HUES6 (cell line): ENCODE measurements at regions not wholly inside any gene's neighbourhood (a gene's known extent, or its start where the extent isn't known, plus 50 kb on each side); places are given as distances from the start of the nearest gene placed in this dataset.

Source experiments
- H3K27ac ChIP-seq: 2 replicates; pipeline ENCODE4 v1.7.0; 2013; ENCODE audit warnings: low read depth, mild to moderate bottlenecking, low read length, inconsistent platforms
- H3K27me3 ChIP-seq: 2 replicates; pipeline ENCODE4 v1.6.1; 2013; ENCODE audit warnings: low read length; ENCODE audit not compliant: control insufficient read depth, insufficient read depth
- H3K36me3 ChIP-seq: 2 replicates; pipeline ENCODE4 v1.6.1; 2013; ENCODE audit warnings: low read length; ENCODE audit not compliant: control insufficient read depth, insufficient read depth
- H3K4me1 ChIP-seq: 2 replicates; pipeline ENCODE4 v1.6.1; 2013; ENCODE audit warnings: low read length; ENCODE audit not compliant: control insufficient read depth, insufficient read depth
- H3K4me3 ChIP-seq: 2 replicates; pipeline ENCODE4 v1.5.1; 2013; ENCODE audit warnings: low read depth, low read length
- H3K9ac ChIP-seq: one replicate; pipeline ENCODE4 v1.6.1; 2013; ENCODE audit warnings: mild to moderate bottlenecking, low read length
- H3K9me3 ChIP-seq: 2 replicates; pipeline ENCODE4 v1.6.1; 2013; ENCODE audit warnings: low read depth, low read length; ENCODE audit not compliant: control insufficient read depth, insufficient read depth

DNA sequence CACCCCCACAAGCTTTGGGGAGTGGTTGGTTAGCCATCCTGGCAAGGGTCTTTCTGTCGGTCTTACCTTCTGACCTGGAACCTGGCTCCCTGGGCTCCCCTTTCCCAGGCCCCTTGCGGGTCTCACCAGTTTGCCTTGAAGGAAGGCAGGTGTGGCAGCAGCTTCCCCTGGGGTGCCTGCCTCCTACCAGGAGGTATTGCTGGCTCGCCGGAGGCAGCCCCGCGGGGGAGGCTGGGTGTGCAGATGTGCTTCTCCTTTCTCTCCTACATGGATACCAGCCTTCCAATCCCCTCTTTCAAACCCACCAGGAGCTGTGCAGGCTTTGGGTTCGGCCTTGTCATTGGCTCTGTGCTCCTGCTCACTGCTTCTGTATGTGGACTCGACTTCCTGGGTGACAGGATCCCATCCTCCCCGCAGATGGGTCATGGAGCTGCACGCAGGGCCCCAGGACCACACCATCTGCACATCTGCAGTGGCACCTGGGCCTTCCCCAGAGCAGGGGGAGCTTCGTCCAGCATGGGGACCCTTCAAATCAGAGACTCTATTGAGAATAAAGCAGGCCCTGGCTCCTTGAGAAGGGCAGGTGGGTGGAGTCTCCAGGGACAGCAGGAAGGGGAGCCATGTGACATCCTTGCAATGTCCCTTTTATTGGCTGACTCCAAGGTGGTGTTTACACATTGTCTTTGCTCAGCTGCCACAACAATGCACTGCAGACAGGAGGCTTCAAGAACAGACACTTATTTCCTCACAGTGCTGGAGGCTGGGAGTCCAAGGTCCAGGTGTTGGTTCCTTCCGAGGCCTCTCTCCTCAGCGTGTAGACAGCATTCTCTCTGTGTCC is 592.0 kb downstream of the BRD1 start:
- no peaks in the 10 kb centered on the region for H3K36me3 ChIP-seq
- no peak overlapping the region for H3K9ac ChIP-seq
- no peaks in the 10 kb centered on the region; the same call in 1 of the 2 replicates for H3K4me1 ChIP-seq
- no peaks in the 10 kb centered on the region for H3K9me3 ChIP-seq
- no peak overlapping the region for H3K4me3 ChIP-seq
- no peaks in the 10 kb centered on the region for H3K27me3 ChIP-seq
- H3K27ac ChIP-seq, result no peak overlapping the region

DNA sequence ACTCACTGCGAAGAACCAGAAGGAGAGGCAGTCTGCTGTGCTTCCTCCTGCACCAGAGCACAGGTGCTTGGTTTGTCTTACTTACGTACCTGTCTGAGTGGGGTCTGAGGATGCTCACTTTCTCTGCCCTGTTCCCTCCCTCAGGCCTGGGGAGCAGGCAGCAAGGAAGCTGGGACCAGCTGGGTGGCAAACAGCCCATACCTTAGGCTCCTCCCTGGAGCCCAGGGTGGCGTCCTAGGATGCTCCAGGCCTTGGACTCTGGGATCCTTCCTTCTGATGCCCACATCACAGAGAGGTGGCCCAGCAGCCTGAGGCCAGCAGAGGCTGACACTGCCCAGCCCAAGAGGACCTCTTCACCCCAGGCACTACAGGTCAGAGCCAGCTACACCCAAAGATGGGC is 593.2 kb downstream of the BRD1 start:
- H3K9me3 ChIP-seq, result no peaks in the 10 kb centered on the region
- no peaks in the 10 kb centered on the region for H3K27me3 ChIP-seq
- H3K36me3 ChIP-seq, result no peaks in the 10 kb centered on the region
- no peak overlapping the region for H3K9ac ChIP-seq
- no peak overlapping the region for H3K4me3 ChIP-seq
- H3K4me1 ChIP-seq, result no peaks in the 10 kb centered on the region; the same call in 1 of the 2 replicates
- H3K27ac ChIP-seq, result no peak overlapping the region

DNA sequence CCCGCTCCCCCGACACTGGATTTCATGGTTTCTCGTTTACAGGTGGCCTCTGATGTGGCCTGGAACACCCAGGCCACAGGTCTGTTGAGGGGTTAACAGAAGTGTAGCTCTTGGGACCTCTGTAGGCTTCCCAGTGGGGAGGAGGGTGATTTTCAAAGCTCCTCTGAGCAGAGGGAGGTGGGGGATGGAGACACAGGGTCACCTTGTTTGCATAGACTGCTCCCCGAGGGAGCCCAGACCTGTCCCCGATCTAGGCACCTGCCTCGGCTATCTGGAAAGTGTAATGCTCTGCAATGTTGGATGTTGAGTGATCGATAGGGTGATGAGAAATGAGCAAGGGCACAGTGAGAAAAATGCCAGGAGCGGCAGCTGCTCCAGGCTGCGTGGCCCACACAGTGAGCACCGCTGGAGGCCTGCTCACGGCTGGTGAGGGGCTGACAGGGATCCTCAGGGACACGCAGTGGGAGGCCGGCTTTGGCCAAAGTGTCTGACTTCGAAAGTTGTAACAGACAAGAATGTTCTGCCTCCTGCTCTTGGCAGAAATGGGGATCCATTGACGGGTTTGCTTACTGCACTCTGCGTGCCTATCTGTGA is 594.1 kb downstream of the BRD1 start:
- Histone ChIP-seq H3K9me3 (no peaks in the 10 kb centered on the region), H3K27me3 (no peaks in the 10 kb centered on the region), H3K36me3 (no peaks in the 10 kb centered on the region), H3K4me1 (no peaks in the 10 kb centered on the region; the same call in 1 of the 2 replicates), H3K4me3 (no peak overlapping the region), H3K9ac (no peak overlapping the region), H3K27ac (no peak overlapping the region)

- no peak overlapping the region for H3K27ac ChIP-seq
- no peaks in the 10 kb centered on the region for H3K36me3 ChIP-seq
- no peaks in the 10 kb centered on the region for H3K27me3 ChIP-seq
- no peak overlapping the region for H3K4me3 ChIP-seq
- H3K9ac ChIP-seq, result no peak overlapping the region
- H3K9me3 ChIP-seq, result no peaks in the 10 kb centered on the region
- H3K4me1 ChIP-seq, result no peaks in the 10 kb centered on the region; the same call in 1 of the 2 replicates
Measured at GRCh38 chr22:49232319-49233067, 595.2 kb downstream of the BRD1 start.

DNA sequence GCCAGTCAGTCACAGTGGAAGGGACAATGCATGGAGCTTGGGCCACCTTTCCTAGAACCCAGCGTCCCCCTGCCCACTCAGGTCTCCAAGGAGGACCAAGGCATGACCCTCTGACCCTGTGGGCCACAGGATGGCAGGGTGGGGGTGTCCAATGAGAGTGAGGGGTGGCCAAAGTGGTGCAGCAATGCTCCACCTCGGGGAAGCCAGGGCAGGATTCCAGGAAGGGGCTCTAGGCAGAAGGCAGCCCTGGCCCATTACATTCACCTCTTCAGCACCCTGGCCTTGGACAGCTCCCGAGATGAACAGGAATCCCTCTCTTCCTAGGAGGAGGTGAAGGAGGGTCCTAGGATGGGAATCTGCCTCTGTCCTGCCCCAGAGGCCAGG is 597.5 kb downstream of the BRD1 start:
- H3K9ac ChIP-seq, result no peak overlapping the region
- no peak overlapping the region for H3K4me3 ChIP-seq
- H3K9me3 ChIP-seq, result no peaks in the 10 kb centered on the region
- H3K4me1 ChIP-seq, result no peaks in the 10 kb centered on the region
- H3K36me3 ChIP-seq, result no peaks in the 10 kb centered on the region
- no peak overlapping the region for H3K27ac ChIP-seq
- H3K27me3 ChIP-seq, result no peaks in the 10 kb centered on the region

DNA sequence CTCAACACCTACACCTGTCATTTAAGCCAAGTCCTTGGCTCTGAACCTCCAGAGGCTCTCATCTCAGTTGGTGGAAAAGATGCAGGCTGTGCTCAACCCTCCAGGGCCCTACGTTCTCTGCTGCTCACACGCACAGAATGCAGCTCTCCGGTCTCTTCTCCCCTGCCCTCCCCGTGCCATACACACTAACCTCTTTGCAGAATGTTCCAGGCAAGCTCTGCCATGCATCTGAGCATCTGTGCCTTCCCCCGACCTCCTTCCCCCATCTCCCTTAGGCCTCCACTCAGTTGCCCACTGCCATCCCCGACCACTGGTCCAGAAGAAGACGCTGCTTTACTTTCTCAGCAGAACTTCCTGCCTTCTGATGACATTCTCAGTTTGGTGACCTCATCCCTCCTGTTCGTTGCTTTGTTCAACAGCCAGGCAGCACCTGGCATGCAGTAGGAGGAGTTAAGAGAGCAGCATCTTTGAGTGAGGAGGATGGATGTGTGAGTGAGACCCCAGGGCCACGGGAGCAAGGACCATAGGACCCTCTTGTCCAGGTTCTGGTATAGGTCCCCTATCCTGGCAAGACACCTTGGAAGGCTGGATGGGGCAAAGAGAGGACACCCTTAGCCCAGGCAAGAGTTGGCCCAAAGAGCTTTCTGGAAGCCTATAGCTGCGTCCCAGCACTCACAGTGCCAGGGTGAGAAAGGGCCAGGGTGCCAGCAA is 598.0 kb downstream of the BRD1 start:
- H3K27me3 ChIP-seq, result no peaks in the 10 kb centered on the region
- no peak overlapping the region for H3K4me3 ChIP-seq
- H3K9ac ChIP-seq, result no peak overlapping the region
- H3K4me1 ChIP-seq, result no peaks in the 10 kb centered on the region
- no peak overlapping the region for H3K27ac ChIP-seq
- no peaks in the 10 kb centered on the region for H3K36me3 ChIP-seq
- no peaks in the 10 kb centered on the region for H3K9me3 ChIP-seq

DNA sequence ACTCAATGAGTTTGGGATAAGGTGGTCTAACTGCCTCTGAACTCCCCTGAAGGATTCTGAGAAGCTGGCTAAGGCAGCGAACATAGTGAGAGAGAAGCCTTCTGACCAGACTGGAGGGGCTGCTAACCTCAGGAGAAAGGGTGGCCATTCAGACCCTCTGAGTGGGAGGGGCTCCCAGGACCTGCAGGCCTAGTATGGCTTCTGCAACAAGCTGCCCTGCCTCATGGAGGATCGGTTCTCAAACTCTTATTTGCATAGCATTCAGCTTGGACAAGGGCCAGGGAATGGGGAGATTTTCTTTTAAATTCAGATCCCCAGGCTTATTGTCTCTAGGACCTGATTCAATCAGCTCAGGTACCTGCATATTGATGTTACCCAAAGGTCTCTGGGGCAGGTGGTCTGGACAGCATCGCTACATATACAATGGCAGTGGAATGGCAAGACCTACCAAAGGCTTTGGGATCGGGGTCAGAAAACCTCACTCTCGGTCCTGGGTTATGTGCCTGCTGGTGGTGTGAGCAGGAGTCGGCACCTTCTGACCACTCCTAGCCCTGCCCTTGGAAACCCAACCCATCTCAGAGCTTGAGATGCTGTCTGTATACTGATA is 599.1 kb downstream of the BRD1 start:
- H3K9me3 ChIP-seq, result no peaks in the 10 kb centered on the region
- no peak overlapping the region for H3K4me3 ChIP-seq
- no peak overlapping the region for H3K9ac ChIP-seq
- H3K36me3 ChIP-seq, result no peaks in the 10 kb centered on the region
- no peak overlapping the region for H3K27ac ChIP-seq
- no peaks in the 10 kb centered on the region for H3K4me1 ChIP-seq
- H3K27me3 ChIP-seq, result no peaks in the 10 kb centered on the region

- H3K4me1 ChIP-seq, result no peaks in the 10 kb centered on the region
- H3K9me3 ChIP-seq, result no peaks in the 10 kb centered on the region
- H3K36me3 ChIP-seq, result no peaks in the 10 kb centered on the region
- no peak overlapping the region for H3K4me3 ChIP-seq
- no peak overlapping the region for H3K27ac ChIP-seq
- H3K9ac ChIP-seq, result no peak overlapping the region
- H3K27me3 ChIP-seq, result no peaks in the 10 kb centered on the region
Measured at GRCh38 chr22:49227670-49228069, 600.0 kb downstream of the BRD1 start.

DNA sequence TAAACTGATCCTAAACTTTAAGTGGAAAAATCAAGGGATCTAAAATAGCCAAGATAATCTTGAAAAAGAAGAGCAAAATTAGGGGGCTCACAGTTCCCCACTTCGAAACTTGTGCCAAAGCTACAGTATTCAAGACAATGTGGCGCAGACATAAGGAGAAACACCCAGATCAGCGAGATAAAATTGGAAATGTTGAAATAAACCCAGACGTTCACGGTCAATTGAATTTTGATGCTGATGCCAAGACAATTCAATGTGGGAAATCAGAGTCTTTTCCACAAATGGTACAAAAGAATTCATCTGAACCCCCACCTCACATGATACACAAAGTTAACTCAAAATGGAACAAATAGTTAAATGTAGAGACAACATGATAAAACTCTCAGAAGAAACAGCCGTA is 601.6 kb downstream of the BRD1 start:
- Histone ChIP-seq H3K27me3 (no peaks in the 10 kb centered on the region), H3K9ac (no peak overlapping the region), H3K4me1 (no peaks in the 10 kb centered on the region), H3K4me3 (no peak overlapping the region), H3K36me3 (no peaks in the 10 kb centered on the region), H3K9me3 (no peaks in the 10 kb centered on the region), H3K27ac (no peak overlapping the region)

GRCh38 chr22:49224243-49224642 is 603.4 kb downstream of the BRD1 start:
- H3K9me3 ChIP-seq, result peaks cover 2% of the 10 kb centered on the region
- no peaks in the 10 kb centered on the region for H3K36me3 ChIP-seq
- H3K27ac ChIP-seq, result no peak overlapping the region
- no peak overlapping the region for H3K9ac ChIP-seq
- no peaks in the 10 kb centered on the region for H3K4me1 ChIP-seq
- no peaks in the 10 kb centered on the region for H3K27me3 ChIP-seq
- no peak overlapping the region for H3K4me3 ChIP-seq
